ENCODE measurements at regions not wholly inside any gene's neighbourhood (a gene's known extent, or its start where the extent isn't known, plus 50 kb on each side); places are given as distances from the start of the nearest gene placed in this dataset.

DNA sequence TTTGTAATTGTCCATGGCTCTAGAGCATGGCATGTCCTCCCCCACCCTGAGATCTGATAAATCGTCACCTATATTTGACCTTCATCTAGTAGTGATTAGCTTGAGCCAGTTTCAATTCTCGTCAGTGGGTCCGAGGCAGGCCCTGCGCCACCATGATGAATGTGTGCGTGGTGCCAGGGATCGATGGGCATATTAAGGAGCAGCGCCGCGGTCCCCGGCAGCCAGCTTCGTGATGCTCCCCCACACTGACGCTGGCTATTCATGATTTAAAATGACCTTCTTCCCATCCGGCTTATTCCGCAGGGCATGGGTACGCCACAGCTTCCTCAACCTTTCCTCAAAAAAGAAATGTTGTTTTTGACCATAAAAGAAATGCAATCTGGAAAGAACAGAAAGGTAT is 68.0 kb downstream of the SLC25A47 start:
- TF ChIP-seq, protein P1, sequence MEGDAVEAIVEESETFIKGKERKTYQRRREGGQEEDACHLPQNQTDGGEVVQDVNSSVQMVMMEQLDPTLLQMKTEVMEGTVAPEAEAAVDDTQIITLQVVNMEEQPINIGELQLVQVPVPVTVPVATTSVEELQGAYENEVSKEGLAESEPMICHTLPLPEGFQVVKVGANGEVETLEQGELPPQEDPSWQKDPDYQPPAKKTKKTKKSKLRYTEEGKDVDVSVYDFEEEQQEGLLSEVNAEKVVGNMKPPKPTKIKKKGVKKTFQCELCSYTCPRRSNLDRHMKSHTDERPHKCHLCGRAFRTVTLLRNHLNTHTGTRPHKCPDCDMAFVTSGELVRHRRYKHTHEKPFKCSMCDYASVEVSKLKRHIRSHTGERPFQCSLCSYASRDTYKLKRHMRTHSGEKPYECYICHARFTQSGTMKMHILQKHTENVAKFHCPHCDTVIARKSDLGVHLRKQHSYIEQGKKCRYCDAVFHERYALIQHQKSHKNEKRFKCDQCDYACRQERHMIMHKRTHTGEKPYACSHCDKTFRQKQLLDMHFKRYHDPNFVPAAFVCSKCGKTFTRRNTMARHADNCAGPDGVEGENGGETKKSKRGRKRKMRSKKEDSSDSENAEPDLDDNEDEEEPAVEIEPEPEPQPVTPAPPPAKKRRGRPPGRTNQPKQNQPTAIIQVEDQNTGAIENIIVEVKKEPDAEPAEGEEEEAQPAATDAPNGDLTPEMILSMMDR (IDR thresholded peaks at IDR 0.05; ENCODE audit: unreplicated experiment in 3 of 3) = no peak
- H3K9me3 Mint-ChIP-seq = no peaks in the 10 kb centered on the region
- H3K27ac Mint-ChIP-seq = peak overlapping the region; percentile 85 to 96 (median 92)
- peaks cover 65% of the 10 kb centered on the region for H3K4me1 Mint-ChIP-seq
- H3K4me3 Mint-ChIP-seq = peak overlapping the region; percentile 12 to 47 (median 21)
- H3K36me3 Mint-ChIP-seq (ENCODE audit: low read depth) = peaks cover 4% of the 10 kb centered on the region
- H3K27me3 Mint-ChIP-seq (ENCODE audit: low read depth) = no peaks in the 10 kb centered on the region

DNA sequence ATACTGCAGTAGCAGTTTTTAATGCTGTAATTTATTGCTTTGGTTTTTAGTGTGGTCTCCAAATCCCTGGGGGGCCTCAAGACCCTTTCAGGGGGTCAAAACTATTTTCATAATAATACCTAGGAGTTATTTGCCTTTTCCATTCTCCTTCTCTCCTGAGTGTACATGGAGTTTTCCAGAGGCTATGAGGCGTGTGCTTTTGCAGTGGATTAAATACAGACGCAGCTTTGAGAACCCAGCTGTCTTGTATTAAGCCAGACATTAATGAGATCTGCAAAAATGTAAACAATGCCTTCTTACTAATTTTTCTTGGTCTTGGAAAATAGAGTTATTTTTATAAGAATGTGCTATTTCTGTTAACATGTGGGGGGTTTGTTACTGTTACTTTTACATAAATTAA is 68.6 kb downstream of the SLC25A47 start:
- H3K4me1 Mint-ChIP-seq = peaks cover 67% of the 10 kb centered on the region
- H3K9me3 Mint-ChIP-seq = no peaks in the 10 kb centered on the region
- peaks cover 4% of the 10 kb centered on the region for H3K36me3 Mint-ChIP-seq (ENCODE audit: low read depth)
- peak overlapping the region; percentile 12 to 47 (median 21) for H3K4me3 Mint-ChIP-seq
- H3K27me3 Mint-ChIP-seq (ENCODE audit: low read depth) = no peaks in the 10 kb centered on the region
- TF ChIP-seq, protein P1 (IDR thresholded peaks at IDR 0.05; ENCODE audit: unreplicated experiment in 3 of 3) = no peak
- H3K27ac Mint-ChIP-seq = peak overlapping the region; percentile 85 to 96 (median 92)

DNA sequence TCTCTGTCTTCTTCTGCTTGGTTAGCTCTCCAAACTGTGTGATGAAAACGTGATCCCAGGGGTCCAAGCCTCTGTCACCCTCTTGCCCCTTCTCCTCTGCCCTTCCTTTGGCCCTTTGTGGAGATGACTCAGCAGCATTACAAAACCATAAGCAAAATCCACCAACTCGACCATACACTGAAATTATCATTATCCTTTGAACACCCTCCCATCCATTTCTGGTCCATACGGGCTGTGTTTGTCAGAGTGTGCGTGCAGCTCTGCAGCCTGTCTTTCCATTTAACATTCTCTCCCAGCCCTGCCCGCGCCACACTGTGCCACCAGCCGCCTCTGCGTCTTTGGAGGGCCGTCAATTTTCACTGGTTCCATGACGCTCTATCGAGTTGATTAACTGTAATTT is 69.2 kb downstream of the SLC25A47 start:
- TF ChIP-seq, protein P1 (IDR thresholded peaks at IDR 0.05; ENCODE audit: unreplicated experiment in 3 of 3) = no peak
- no peaks in the 10 kb centered on the region for H3K9me3 Mint-ChIP-seq
- no peaks in the 10 kb centered on the region for H3K27me3 Mint-ChIP-seq (ENCODE audit: low read depth)
- H3K36me3 Mint-ChIP-seq (ENCODE audit: low read depth) = peaks cover 4% of the 10 kb centered on the region
- no peak overlapping the region for H3K4me3 Mint-ChIP-seq
- peak overlapping the region; percentile 74 to 92 (median 85) for H3K27ac Mint-ChIP-seq
- peaks cover 69% of the 10 kb centered on the region for H3K4me1 Mint-ChIP-seq

DNA sequence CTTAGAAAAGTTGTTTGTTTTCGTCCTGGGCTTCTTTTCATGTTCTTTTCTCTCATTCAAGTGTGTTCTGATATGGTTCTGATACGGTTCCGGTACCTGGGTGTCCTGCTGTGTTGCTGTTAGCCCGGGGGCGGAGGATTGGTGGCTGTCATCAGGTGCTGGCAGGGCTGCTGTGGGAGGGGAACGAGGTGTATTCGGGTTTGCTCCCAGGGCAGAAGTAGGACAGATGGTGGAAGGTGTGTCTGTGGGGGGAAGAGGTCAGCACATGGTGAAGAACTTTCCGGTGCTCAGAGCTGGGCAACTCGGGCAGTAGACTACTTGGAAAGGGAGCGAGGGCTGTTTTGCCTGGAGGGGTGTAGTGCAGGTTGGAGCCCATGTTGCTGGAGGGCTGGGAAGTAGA is 70.2 kb downstream of the SLC25A47 start:
- Mint-ChIP-seq H3K27ac (peak overlapping the region; percentile 53 to 92 (median 68)), H3K4me3 (peak overlapping the region in 1 of 3 experiments; percentile 50), H3K27me3 (ENCODE audit: low read depth) (no peaks in the 10 kb centered on the region), H3K36me3 (ENCODE audit: low read depth) (peaks cover 4% of the 10 kb centered on the region), H3K9me3 (no peaks in the 10 kb centered on the region), H3K4me1 (peaks cover 64% of the 10 kb centered on the region)
- TF ChIP-seq, protein P1 (IDR thresholded peaks at IDR 0.05; ENCODE audit: unreplicated experiment in 3 of 3) = no peak

DNA sequence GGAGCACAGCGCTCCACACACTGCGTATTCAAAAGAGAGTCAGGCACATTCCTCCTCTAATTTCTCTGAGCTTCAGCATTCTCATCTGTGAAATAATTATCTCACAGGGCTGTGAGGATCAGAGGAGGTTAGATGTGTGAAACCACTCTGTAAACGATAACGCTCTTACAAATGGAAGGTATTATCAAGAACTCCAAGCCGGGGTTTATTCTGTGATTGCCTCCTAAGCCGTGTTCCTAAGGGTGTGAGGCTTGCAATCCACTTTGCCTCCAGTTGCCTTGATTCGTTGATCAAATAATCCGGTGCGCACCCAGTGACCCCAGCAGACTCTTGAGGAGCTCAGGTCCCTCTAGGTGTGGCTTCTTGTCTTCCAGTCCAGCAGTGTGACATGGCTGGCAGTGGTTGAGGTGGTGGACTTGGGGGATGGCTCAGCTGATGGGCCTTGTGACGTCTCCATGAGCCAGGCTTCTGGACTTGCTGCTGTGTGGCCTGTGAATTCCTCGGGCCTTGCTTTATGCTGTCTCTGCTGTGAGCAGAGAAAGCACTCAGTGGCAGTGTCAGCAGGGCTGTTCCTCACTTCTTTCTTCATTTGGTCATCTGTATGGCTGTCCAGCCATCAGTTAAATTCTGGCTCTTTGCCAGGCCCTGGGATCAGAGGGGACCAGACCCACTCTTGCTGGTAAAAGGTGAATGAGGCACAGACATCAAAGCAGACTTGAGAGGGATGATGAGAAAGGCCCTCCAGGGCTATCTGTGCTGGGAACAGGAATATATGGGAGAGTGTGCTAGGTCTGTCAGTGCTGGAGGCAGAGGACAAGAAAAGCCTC is 71.0 kb downstream of the SLC25A47 start:
- Mint-ChIP-seq H3K9me3 (no peaks in the 10 kb centered on the region), H3K4me1 (peaks cover 66% of the 10 kb centered on the region), H3K36me3 (ENCODE audit: low read depth) (peaks cover 4% of the 10 kb centered on the region), H3K27me3 (ENCODE audit: low read depth) (no peaks in the 10 kb centered on the region), H3K4me3 (no peak overlapping the region), H3K27ac (peak overlapping the region; percentile 32 to 83 (median 58))
- TF ChIP-seq, protein P1 (IDR thresholded peaks at IDR 0.05; ENCODE audit: unreplicated experiment in 3 of 3) = no peak

All from nephron (organoid).